AG09319 (cell line): ENCODE measurements at regions not wholly inside any gene's neighbourhood (a gene's known extent, or its start where the extent isn't known, plus 50 kb on each side); places are given as distances from the start of the nearest gene placed in this dataset.

Source experiments
- DNase-seq: peaks from one replicate; pipeline ENCODE4 v3.0.0-alpha.2; 2010; ENCODE audit warnings: low read depth; ENCODE audit errors: extremely low read depth
- CTCF ChIP-seq: IDR thresholded peaks from 2 replicates; pipeline ENCODE4 v1.5.1; 2011; ENCODE audit warnings: low read depth, mild to moderate bottlenecking, inconsistent platforms, low read length, moderate library complexity

- no peak for DNase-seq
- TF ChIP-seq CTCF = no peak
These were observed 110.3 kb upstream of the WNT4 start for GRCh38 chr1:22253012-22253790.

GRCh38 chr1:22254756-22255155 is 111.9 kb upstream of the WNT4 start:
- no peak for TF ChIP-seq CTCF

GRCh38 chr1:22255341-22256212 is 112.7 kb upstream of the WNT4 start:
- no peak for DNase-seq
- TF ChIP-seq CTCF = no peak

More at GRCh38 chr1:22254756-22255155, 111.9 kb upstream of the WNT4 start:
- no peak for DNase-seq

GRCh38 chr1:22256213-22256512 is 113.3 kb upstream of the WNT4 start:
- DNase-seq = no peak
- no peak for TF ChIP-seq CTCF

GRCh38 chr1:22257290-22258275 is 114.7 kb upstream of the WNT4 start:
- DNase-seq = no peak
- TF ChIP-seq CTCF = no peak

GRCh38 chr1:22258698-22259097 is 115.8 kb upstream of the WNT4 start:
- DNase-seq = no peak
- no peak for TF ChIP-seq CTCF
